ENCODE measurements at regions not wholly inside any gene's neighbourhood (a gene's known extent, or its start where the extent isn't known, plus 50 kb on each side); places are given as distances from the start of the nearest gene placed in this dataset.

GRCh38 chr7:47696152-47696710 lies 114.3 kb upstream of the TNS3 start:
- no peak for DNase-seq (ENCODE audit: low read depth)
- TF ChIP-seq CTCF (conservative IDR thresholded peaks at IDR 0.05; ENCODE audit: control insufficient read depth, insufficient read depth, low read depth, low read length) = no peak
- no peak overlapping the region for H3K4me3 ChIP-seq (ENCODE audit: control insufficient read depth, low read depth, low read length)

GRCh38 chr7:47693216-47693615 lies 111.3 kb upstream of the TNS3 start:
- peak; percentile 60 for DNase-seq (ENCODE audit: low read depth)
- TF ChIP-seq CTCF (conservative IDR thresholded peaks at IDR 0.05; ENCODE audit: control insufficient read depth, insufficient read depth, low read depth, low read length) = no peak
- H3K4me3 ChIP-seq (ENCODE audit: control insufficient read depth, low read depth, low read length) = no peak overlapping the region

GRCh38 chr7:47691988-47692387 lies 110.1 kb upstream of the TNS3 start:
- TF ChIP-seq CTCF (conservative IDR thresholded peaks at IDR 0.05; ENCODE audit: control insufficient read depth, insufficient read depth, low read depth, low read length) = no peak
- DNase-seq (ENCODE audit: low read depth) = no peak
- H3K4me3 ChIP-seq (ENCODE audit: control insufficient read depth, low read depth, low read length) = no peak overlapping the region

- DNase-seq (ENCODE audit: low read depth) = peak; percentile 52
- TF ChIP-seq CTCF (conservative IDR thresholded peaks at IDR 0.05; ENCODE audit: control insufficient read depth, insufficient read depth, low read depth, low read length) = no peak
- no peak overlapping the region for H3K4me3 ChIP-seq (ENCODE audit: control insufficient read depth, low read depth, low read length)
Measured at GRCh38 chr7:47690902-47691558, 109.1 kb upstream of the TNS3 start.

- no peak overlapping the region for H3K4me3 ChIP-seq (ENCODE audit: control insufficient read depth, low read depth, low read length)
- TF ChIP-seq CTCF (conservative IDR thresholded peaks at IDR 0.05; ENCODE audit: control insufficient read depth, insufficient read depth, low read depth, low read length) = no peak
- no peak for DNase-seq (ENCODE audit: low read depth)
Measured at GRCh38 chr7:47689558-47689957, 107.6 kb upstream of the TNS3 start.

GRCh38 chr7:47688311-47689100 lies 106.6 kb upstream of the TNS3 start:
- no peak for TF ChIP-seq CTCF (conservative IDR thresholded peaks at IDR 0.05; ENCODE audit: control insufficient read depth, insufficient read depth, low read depth, low read length)
- no peak overlapping the region for H3K4me3 ChIP-seq (ENCODE audit: control insufficient read depth, low read depth, low read length)
- DNase-seq (ENCODE audit: low read depth) = no peak
